Right lobe of liver (tissue), 6 donors: ENCODE measurements at regions not wholly inside any gene's neighbourhood (a gene's known extent, or its start where the extent isn't known, plus 50 kb on each side); places are given as distances from the start of the nearest gene placed in this dataset.

ENCODE experiments used
- ATAC-seq, 4 donors: fragments of 200-7000 bp; cut with Tn5 transposase; one replicate each; pipeline ENCODE4 v1.9.1; 2020; ENCODE audit warnings: mild to moderate bottlenecking in 4 of 4, moderate library complexity in 4 of 4
- DNase-seq, 3 donors: peaks; one replicate each; pipeline ENCODE4 v3.0.0-alpha.2; 2020
- H3K27ac ChIP-seq, 3 donors: fragments of 200-600 bp; one replicate each; pipeline ENCODE4 v1.8.0; 2022
- H3K27me3 ChIP-seq, 2 donors: fragments of 200-600 bp; one replicate each; pipeline ENCODE4 v1.8.0; 2022
- H3K36me3 ChIP-seq, 4 donors: fragments of 200-600 bp; sonication (generic) in 1 of 4; one replicate each; pipeline versions ENCODE4 v1.5.1 to v1.8.0; 2017 to 2022; ENCODE audit warnings: control low read depth in 1 of 4
- H3K4me1 ChIP-seq, 4 donors: fragments of 200-600 bp; sonication (generic) in 1 of 4; one replicate each; pipeline versions ENCODE4 v1.5.1 to v1.8.0; 2017 to 2022; ENCODE audit warnings: control low read depth in 1 of 4
- H3K4me3 ChIP-seq, 3 donors: fragments of 200-600 bp; one replicate each; pipeline ENCODE4 v1.8.0; 2022
- H3K9me3 ChIP-seq, 4 donors: fragments of 200-600 bp; sonication (generic) in 1 of 4; one replicate each; pipeline versions ENCODE4 v1.5.1 to v1.8.0; 2017 to 2022; ENCODE audit warnings: control low read depth in 1 of 4
- CTCF ChIP-seq, 4 donors: fragments of 200-600 bp in 3 of 4; fragments of 450-650 bp in 1 of 4; IDR thresholded peaks; one replicate each; pipeline versions ENCODE4 v1.5.1 to v1.8.0; 2016 to 2022; ENCODE audit warnings: antibody characterized with exemption in 4 of 4, mild to moderate bottlenecking in 2 of 4
- POLR2A ChIP-seq: fragments of 450-650 bp; IDR thresholded peaks from one replicate; pipeline ENCODE4 v1.6.1; 2017; ENCODE audit warnings: antibody characterized with exemption, mild to moderate bottlenecking
- WGBS: methylation state at CpG from one replicate; pipeline ENCODE4 v1.1.6; 2018; ENCODE audit warnings: low coverage, low lambda C conversion rate; ENCODE audit not compliant: insufficient coverage; ENCODE audit errors: missing lambda C conversion rate; 5-methylcytosine and 5-hydroxymethylcytosine counted together
- intact Hi-C, 2 donors: fragments of 100-400 bp; cut with DNase I; formaldehyde crosslinking; loops; one replicate each; pipeline versions ENCODE4 v1.11.2 to v1.14.1; 2022
- donor health status: DM: no; HTN: yes; CAD: no.
- donor health status: DM: no; HTN: no; CAD: no.
- donor health status: DM: no; HTN: no; CAD: no.
- donor health status: DM: no; HTN: yes; CAD: no.
- donor health status: DM: no; HTN: yes; CAD: no.

- intact Hi-C loops = no loop called here
- no peak for TF ChIP-seq POLR2A
- TF ChIP-seq CTCF (IDR thresholded peaks at IDR 0.05) = no peak
- no peak for DNase-seq
- Histone ChIP-seq H3K27ac (no peak overlapping the region), H3K4me1 (no peaks in the 10 kb centered on the region), H3K9me3 (no peaks in the 10 kb centered on the region), H3K36me3 (no peaks in the 10 kb centered on the region), H3K27me3 (no peaks in the 10 kb centered on the region), H3K4me3 (no peak overlapping the region)
- 73% methylated on average over 5 of the region's 5 CpGs for WGBS
- no peak for ATAC-seq
Measured at GRCh38 chr4:148822572-148823418, 380.6 kb upstream of the NR3C2 start.

GRCh38 chr4:148814030-148814429 is 371.8 kb upstream of the NR3C2 start:
- no peak for ATAC-seq
- WGBS = 84% methylated on average over 1 of the region's 1 CpG

GRCh38 chr4:148813289-148813688 is 371.1 kb upstream of the NR3C2 start:
- H3K9me3 ChIP-seq = no peaks in the 10 kb centered on the region
- H3K36me3 ChIP-seq = no peaks in the 10 kb centered on the region
- TF ChIP-seq CTCF (IDR thresholded peaks at IDR 0.05) (no peak), POLR2A (no peak)
- no peak for DNase-seq
- no peak for ATAC-seq
- H3K4me1 ChIP-seq = no peaks in the 10 kb centered on the region
- H3K27ac ChIP-seq = no peak overlapping the region
- H3K27me3 ChIP-seq = no peaks in the 10 kb centered on the region
- no peak overlapping the region for H3K4me3 ChIP-seq
- intact Hi-C loops = no loop called here

More at GRCh38 chr4:148814030-148814429, 371.8 kb upstream of the NR3C2 start:
- H3K4me3 ChIP-seq = no peak overlapping the region
- intact Hi-C loops = no loop called here
- DNase-seq = no peak
- H3K27me3 ChIP-seq = no peaks in the 10 kb centered on the region
- H3K9me3 ChIP-seq = no peaks in the 10 kb centered on the region
- H3K27ac ChIP-seq = no peak overlapping the region
- no peak for TF ChIP-seq CTCF (IDR thresholded peaks at IDR 0.05)
- no peak for TF ChIP-seq POLR2A
- H3K36me3 ChIP-seq = no peaks in the 10 kb centered on the region
- no peaks in the 10 kb centered on the region for H3K4me1 ChIP-seq

GRCh38 chr4:148812101-148812500 is 369.9 kb upstream of the NR3C2 start:
- Histone ChIP-seq H3K27me3 (no peaks in the 10 kb centered on the region), H3K27ac (no peak overlapping the region), H3K4me1 (no peaks in the 10 kb centered on the region), H3K9me3 (no peaks in the 10 kb centered on the region), H3K36me3 (no peaks in the 10 kb centered on the region), H3K4me3 (no peak overlapping the region)
- WGBS = 38% methylated on average over 3 of the region's 3 CpGs
- no peak for ATAC-seq
- intact Hi-C loops = no loop called here
- TF ChIP-seq CTCF (IDR thresholded peaks at IDR 0.05) = no peak
- no peak for TF ChIP-seq POLR2A
- DNase-seq = no peak
